ENCODE measurements at regions not wholly inside any gene's neighbourhood (a gene's known extent, or its start where the extent isn't known, plus 50 kb on each side); places are given as distances from the start of the nearest gene placed in this dataset.

DNA sequence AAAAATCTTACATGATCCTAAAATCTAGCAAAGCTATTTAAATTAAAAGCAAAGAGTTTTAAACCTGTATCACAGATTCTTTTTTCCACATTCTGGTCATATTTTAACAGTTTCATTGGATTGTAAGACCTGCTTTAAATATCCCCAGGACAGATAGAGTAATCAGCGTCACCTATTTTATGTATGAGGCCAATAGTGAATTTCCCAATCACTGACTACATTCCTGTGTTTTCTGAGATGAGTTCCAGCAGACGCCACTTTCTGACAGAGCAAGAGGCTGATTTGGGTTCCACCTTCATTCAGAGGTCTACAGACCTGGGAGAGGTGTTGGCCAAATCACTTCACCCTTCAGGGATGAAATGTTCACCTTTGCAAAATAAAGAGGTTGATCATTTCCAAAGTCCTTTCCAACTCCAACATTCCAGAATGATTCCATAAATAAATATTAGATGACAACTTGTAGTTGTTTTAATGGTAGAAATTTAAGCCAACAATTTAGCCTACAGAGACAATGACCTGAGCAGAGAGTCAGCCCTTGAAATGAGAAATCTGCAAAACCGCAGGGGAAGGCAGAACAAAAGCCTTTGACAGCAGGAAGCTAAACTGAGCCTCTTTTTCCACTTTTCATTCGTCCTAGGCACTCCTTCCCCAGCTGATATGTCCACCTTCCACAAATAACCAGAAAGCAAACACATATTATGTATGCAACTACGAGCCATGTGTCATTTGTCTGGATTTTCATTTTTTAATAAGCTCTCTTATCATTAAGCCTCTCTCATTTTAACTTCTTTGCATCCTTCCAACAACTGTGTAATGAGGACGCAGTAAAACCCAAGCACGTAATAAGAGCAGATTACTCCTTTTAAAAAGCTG is 105.2 kb downstream of the TFAP2A start:
- H3K4me1 Mint-ChIP-seq = peaks cover 50 to 59% of the 10 kb centered on the region in 2 experiments
- H3K9ac ChIP-seq (ENCODE audit: extremely low read depth, insufficient read length, low read length) = no peak overlapping the region
- no CpG with 5 or more reads among the region's 7 CpGs for WGBS (ENCODE audit: extremely low coverage, insufficient read length, low lambda C conversion rate)

More for the DNA sequence above, 105.2 kb downstream of the TFAP2A start:
- Histone ChIP-seq H3K4me2 (ENCODE audit: insufficient read depth, insufficient read length, low read length) (no peak overlapping the region), H2BK120ac (ENCODE audit: low read depth, low read length, poor library complexity, severe bottlenecking) (no peak overlapping the region), H3K27ac (ENCODE audit: insufficient read length, low read depth, low read length) (no peak overlapping the region), H3K79me2 (ENCODE audit: insufficient read depth, low read length) (no peaks in the 10 kb centered on the region), H2AFZ (ENCODE audit: low read length) (no peak overlapping the region), H4K91ac (ENCODE audit: insufficient read length, low read depth, low read length) (no peak overlapping the region), H3K79me1 (ENCODE audit: insufficient read depth, low read depth, low read length, poor library complexity, severe bottlenecking) (no peaks in the 10 kb centered on the region), H2AK5ac (ENCODE audit: insufficient read length, low read length) (no peak overlapping the region), H4K20me1 (ENCODE audit: control insufficient read depth, insufficient read depth, insufficient read length) (no peaks in the 10 kb centered on the region), H4K5ac (ENCODE audit: insufficient read length, low read depth, low read length) (no peak overlapping the region), H3K23ac (ENCODE audit: insufficient read length, low read depth, low read length) (no peak overlapping the region), H3K18ac (ENCODE audit: insufficient read length, low read depth, low read length) (no peak overlapping the region), H3K23me2 (ENCODE audit: insufficient read length, low read depth, low read length, poor library complexity, severe bottlenecking) (no peaks in the 10 kb centered on the region), H3K4ac (ENCODE audit: low read depth, low read length) (no peak overlapping the region), H3K27me3 (ENCODE audit: insufficient read depth, low read length) (no peaks in the 10 kb centered on the region), H3K9me3 (ENCODE audit: control insufficient read depth, low read depth, low read length) (no peaks in the 10 kb centered on the region), H2BK12ac (ENCODE audit: insufficient read length, low read depth, low read length) (no peak overlapping the region), H3T11ph (ENCODE audit: low read length) (no peak overlapping the region), H3K56ac (ENCODE audit: insufficient read length, low read depth, low read length) (no peak overlapping the region), H3K4me1 (ENCODE audit: insufficient read depth, low read length) (peaks cover 7% of the 10 kb centered on the region), H4K8ac (replicated peaks; ENCODE audit: insufficient read length, low read depth, low read length) (no peak overlapping the region), H2BK15ac (ENCODE audit: low read depth, low read length) (no peak overlapping the region), H2BK20ac (ENCODE audit: low read depth, low read length, poor library complexity, severe bottlenecking) (no peak overlapping the region), H3K14ac (ENCODE audit: insufficient read depth, low read length) (no peak overlapping the region), H2BK5ac (ENCODE audit: insufficient read length, low read length) (no peak overlapping the region)
- no peaks in the 10 kb centered on the region for H3K9me3 Mint-ChIP-seq
- TF ChIP-seq, protein P1, sequence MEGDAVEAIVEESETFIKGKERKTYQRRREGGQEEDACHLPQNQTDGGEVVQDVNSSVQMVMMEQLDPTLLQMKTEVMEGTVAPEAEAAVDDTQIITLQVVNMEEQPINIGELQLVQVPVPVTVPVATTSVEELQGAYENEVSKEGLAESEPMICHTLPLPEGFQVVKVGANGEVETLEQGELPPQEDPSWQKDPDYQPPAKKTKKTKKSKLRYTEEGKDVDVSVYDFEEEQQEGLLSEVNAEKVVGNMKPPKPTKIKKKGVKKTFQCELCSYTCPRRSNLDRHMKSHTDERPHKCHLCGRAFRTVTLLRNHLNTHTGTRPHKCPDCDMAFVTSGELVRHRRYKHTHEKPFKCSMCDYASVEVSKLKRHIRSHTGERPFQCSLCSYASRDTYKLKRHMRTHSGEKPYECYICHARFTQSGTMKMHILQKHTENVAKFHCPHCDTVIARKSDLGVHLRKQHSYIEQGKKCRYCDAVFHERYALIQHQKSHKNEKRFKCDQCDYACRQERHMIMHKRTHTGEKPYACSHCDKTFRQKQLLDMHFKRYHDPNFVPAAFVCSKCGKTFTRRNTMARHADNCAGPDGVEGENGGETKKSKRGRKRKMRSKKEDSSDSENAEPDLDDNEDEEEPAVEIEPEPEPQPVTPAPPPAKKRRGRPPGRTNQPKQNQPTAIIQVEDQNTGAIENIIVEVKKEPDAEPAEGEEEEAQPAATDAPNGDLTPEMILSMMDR (conservative IDR thresholded peaks at IDR 0.05) = no peak
- H3K27me3 Mint-ChIP-seq (ENCODE audit: low read depth) = no peaks in the 10 kb centered on the region
- H3K27ac Mint-ChIP-seq = peak overlapping the region in 1 of 3 experiments; percentile 56; a peak in 1 of 7 replicates
- no peak for DNase-seq
- H3K36me3 Mint-ChIP-seq (ENCODE audit: insufficient read depth in 1 of 3, low read depth in 3 of 3) = no peaks in the 10 kb centered on the region
- H3K4me3 Mint-ChIP-seq = no peak overlapping the region; a peak in 1 of 5 replicates

Data from H9 (cell line).